Loucy (cell line): ENCODE measurements at regions not wholly inside any gene's neighbourhood (a gene's known extent, or its start where the extent isn't known, plus 50 kb on each side); places are given as distances from the start of the nearest gene placed in this dataset.

ENCODE experiments used
- EZH2phosphoT487 ChIP-seq: fragments of 200-600 bp; IDR thresholded peaks from 2 replicates; pipeline ENCODE4 v1.6.1; 2018; ENCODE audit warnings: antibody characterized with exemption, mild to moderate bottlenecking, moderate library complexity, borderline replicate concordance
- TF ChIP-seq, protein P1 (sequence below): fragments of 200-600 bp; sonication (generic); conservative IDR thresholded peaks from 2 replicates; pipeline ENCODE4 v1.5.1; 2014; ENCODE audit warnings: mild to moderate bottlenecking, antibody characterized with exemption, low read length

DNA sequence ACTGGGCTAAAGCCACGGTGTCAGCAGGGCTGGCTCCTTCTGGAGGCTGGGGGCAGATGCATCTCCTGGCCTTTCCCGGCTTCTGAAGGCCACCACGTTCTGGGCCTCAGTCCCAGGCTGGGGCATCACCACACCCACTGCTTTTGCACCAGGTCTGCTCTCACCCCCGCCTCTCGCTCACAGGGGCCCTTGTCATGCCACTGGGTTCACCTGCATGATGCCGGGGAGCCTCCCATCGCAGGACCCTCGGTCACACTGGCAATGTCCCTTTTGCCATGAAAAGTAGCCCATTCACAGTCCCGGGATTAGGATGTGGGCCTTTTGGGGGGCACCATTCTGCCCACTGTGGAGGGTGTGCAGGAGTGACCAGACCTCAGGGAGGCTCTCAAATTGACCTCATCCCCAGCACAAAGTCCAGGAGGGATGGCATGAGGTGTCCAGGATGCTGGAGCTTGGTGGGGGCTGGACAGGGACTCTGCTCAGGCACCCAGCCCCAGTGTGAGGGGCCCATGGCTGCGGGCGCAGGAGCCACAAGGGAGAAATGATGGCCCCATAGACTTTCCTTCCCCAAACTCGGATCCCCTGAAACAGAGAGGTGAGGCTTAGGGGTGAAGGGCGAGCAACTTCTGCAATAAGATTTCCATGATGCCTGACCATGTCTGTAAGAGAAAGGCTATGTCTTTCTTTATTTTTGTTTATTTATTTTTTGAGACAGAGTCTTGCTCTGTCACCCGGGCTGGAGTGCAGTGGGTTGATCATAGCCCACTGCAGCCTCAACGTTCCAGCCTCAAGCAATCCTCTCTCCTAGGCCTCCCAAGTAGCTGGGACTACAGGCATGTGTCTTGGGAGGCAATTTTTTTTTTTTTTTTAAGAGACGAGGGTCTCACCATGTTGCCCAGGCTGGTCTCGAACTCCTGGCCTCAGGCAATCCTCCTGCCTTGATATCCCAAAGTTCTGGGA lies 189.1 kb downstream of the GOLGA6L6 start:
- TF ChIP-seq, protein P1, sequence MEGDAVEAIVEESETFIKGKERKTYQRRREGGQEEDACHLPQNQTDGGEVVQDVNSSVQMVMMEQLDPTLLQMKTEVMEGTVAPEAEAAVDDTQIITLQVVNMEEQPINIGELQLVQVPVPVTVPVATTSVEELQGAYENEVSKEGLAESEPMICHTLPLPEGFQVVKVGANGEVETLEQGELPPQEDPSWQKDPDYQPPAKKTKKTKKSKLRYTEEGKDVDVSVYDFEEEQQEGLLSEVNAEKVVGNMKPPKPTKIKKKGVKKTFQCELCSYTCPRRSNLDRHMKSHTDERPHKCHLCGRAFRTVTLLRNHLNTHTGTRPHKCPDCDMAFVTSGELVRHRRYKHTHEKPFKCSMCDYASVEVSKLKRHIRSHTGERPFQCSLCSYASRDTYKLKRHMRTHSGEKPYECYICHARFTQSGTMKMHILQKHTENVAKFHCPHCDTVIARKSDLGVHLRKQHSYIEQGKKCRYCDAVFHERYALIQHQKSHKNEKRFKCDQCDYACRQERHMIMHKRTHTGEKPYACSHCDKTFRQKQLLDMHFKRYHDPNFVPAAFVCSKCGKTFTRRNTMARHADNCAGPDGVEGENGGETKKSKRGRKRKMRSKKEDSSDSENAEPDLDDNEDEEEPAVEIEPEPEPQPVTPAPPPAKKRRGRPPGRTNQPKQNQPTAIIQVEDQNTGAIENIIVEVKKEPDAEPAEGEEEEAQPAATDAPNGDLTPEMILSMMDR = no peak
- no peak for TF ChIP-seq EZH2phosphoT487
